Erythroblast (primary cell): ENCODE measurements at regions not wholly inside any gene's neighbourhood (a gene's known extent, or its start where the extent isn't known, plus 50 kb on each side); places are given as distances from the start of the nearest gene placed in this dataset.
"Not testable (repeated sequence)": the region's sequence is repeated elsewhere in the genome, so short reads cannot be mapped to it uniquely, and the experiment has no call there.

Experiments used
- DNase-seq, 2 experiments: peaks; one replicate each; lab custom pipeline; 2025; lab: John Stamatoyannopoulos, UW
- GATA1 ChIP-seq: IDR thresholded peaks from 2 replicates; pipeline ENCODE4 v1.6.1; 2011; ENCODE audit warnings: low read depth, mild to moderate bottlenecking, control low read depth, low read length, moderate library complexity
- POLR2A ChIP-seq: IDR thresholded peaks from 2 replicates; pipeline ENCODE4 v1.6.1; 2011; ENCODE audit warnings: mild to moderate bottlenecking, low read length

DNA sequence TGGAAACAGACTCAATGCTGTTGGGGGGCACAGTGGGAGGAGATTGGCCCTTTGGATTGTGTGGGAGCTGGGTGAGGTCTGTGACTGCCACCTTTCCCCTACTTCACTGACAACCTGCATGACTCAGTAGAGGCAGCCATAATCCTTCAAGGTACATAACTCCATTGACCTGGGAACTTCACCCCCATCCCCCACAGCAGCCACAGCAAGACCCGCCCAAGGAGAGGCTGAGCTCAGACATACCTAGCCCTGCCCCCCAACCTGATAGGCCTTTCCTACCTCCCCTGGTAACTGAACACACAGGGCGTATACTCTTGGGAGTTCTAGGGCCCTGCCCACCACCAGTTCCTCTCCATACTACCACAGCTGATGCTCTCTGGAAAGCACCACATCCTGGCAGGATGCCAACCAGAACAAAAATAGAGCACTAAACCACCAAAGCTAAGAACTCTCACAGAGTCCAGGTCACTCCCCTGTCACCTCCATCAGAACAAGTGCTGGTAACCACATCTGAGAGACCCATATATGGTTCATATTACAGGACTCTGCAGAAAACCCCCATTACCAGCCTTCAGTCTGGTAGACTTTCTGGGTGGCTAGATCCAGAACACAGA is 703.9 kb downstream of the FSCB start:
- no peak for DNase-seq

DNA sequence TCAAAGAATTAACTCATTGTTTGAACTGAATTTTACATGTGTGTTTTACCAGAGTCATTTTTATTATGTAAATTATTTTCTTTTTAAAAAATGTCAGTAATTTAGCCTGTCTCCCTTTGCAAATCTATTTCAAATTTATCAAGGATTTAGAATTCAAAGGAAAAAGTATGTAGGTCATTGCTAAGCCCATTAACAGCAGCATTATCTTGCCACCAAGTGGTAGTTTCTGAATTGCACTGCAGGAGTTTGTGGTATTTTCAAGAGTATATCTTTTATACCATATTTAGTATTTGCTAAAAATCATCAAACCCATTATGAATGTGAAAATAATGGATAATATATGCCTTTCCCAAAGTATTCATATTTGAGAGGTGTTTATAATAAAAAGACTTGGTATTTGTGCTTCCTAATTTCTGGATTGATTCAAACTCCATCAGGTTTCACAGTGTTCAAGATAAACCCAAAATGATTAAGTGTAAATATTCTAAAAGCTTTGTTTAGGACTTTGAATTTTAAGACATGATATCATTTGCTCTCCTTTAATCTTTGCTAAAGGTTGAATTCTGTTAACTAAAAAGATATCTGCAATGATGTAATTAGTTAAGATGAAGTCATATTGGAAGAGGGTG is 711.4 kb downstream of the FSCB start:
- TF ChIP-seq POLR2A (no peak), GATA1 (no peak)
- DNase-seq = peak; percentile 1 to 4

More for the DNA sequence above, 703.9 kb downstream of the FSCB start:
- TF ChIP-seq POLR2A (no peak), GATA1 (no peak)

GRCh38 chr14:43793579-43793978 is 713.5 kb downstream of the FSCB start:
- no peak for DNase-seq
- no peak for TF ChIP-seq POLR2A
- no peak for TF ChIP-seq GATA1

- no peak for DNase-seq
- TF ChIP-seq POLR2A = no peak
Measured at GRCh38 chr14:43792980-43793379, 714.1 kb downstream of the FSCB start.

GRCh38 chr14:43790681-43791080 is 716.4 kb downstream of the FSCB start:
- DNase-seq = no peak
- TF ChIP-seq GATA1 (no peak), POLR2A (no peak)

- TF ChIP-seq POLR2A (no peak), GATA1 (no peak)
- no peak for DNase-seq
Measured at GRCh38 chr14:43789458-43789857, 717.6 kb downstream of the FSCB start.

- TF ChIP-seq GATA1 = no peak
- TF ChIP-seq POLR2A = no peak
Measured at GRCh38 chr14:43786066-43786762, 720.9 kb downstream of the FSCB start.

DNA sequence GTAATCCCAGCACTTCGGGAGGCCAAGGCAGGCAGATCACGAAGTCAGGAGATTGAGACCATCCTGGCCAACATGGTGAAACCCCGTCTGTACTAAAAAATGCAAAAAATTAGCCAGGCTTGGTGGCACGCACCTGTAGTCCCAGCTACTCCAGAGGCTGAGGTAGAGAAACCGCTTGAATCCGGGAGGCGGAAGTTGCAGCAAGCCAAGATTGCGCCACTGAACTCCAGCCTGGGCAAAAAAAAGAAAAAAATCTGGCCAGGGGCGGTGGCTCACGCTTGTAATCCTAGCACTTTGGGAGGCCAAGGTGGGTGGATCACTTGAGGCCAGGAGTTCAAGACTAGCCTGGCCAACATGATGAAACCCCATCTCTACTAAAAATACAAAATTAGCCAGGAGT is 722.7 kb downstream of the FSCB start:
- DNase-seq = not testable (repeated sequence)

More at GRCh38 chr14:43786066-43786762, 720.9 kb downstream of the FSCB start:
- DNase-seq = no peak

DNA sequence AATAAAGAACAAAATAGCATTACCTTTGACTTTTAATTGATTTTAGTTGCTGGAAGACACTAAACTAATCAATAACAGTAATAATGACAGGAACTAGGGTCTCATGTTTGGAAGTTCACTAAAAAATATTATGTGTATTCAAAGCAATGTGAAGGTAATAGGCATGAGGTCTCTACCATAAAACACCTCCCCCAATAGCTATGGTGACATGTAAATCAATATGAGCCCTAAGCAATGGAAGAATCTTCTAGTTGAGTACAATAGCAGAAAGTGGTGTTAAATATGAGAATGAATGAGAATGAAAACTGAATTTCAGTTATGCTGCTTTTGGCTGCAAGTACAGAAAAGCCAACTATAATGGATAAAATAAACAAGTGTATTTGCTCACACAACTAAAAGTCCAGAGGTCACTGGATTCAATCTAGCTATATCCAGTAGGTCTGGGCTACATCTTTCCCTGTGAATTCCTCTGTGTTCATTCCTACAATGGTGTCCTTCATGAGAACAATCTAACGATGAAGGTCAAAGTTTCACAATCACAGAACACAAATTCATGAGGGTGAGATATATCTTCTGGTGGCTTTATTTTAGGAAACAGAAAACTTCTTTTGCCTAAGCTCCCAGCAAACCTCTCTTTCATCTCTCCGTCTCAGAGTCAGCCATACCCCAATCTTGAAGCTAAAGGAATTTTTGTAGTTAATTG is 728.0 kb downstream of the FSCB start:
- DNase-seq = no peak
- TF ChIP-seq GATA1 (no peak), POLR2A (no peak)

DNA sequence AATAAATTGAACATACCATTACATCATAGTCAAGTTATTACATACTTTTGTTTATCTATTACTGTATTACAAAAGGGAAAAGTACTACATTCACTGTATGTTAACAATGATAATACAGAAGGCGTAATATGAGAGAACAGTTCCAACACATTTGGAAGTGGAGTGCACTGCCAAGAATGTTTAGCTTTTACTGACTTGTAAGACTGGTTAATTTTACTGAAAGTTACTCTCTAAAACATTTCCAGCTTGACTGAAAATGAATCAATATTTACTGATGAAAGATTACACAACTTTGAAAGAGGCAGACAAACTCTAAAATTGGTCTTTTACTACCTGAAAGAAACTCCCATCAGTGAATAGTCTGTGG is 728.5 kb downstream of the FSCB start:
- no peak for DNase-seq
- TF ChIP-seq POLR2A (no peak), GATA1 (no peak)

- no peak for TF ChIP-seq POLR2A
- no peak for TF ChIP-seq GATA1
- no peak for DNase-seq
Measured at GRCh38 chr14:43765474-43765873, 741.6 kb downstream of the FSCB start.

DNA sequence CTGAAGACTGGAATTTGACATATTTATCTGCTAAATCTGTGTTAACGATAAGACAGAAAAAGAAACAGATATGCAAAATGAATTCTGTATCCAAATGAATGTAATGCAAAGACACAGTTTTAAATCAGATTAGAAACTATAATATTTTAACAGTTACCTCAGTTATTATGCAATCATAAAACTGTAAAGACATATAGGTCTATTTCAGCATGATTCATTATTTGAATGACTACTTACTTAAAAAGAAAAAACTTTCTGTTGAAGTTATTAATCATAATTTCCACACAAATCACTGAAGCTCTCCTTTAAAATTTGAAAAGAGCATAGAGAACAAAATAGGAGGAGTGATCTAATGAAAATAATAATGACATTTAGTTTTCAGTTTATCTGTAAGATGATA is 742.6 kb downstream of the FSCB start:
- no peak for TF ChIP-seq POLR2A
- no peak for TF ChIP-seq GATA1
- no peak for DNase-seq

GRCh38 chr14:43755707-43756106 is 751.4 kb downstream of the FSCB start:
- no peak for DNase-seq

GRCh38 chr14:43754838-43755237 is 752.2 kb downstream of the FSCB start:
- DNase-seq = no peak
- TF ChIP-seq POLR2A (no peak), GATA1 (no peak)

More at GRCh38 chr14:43755707-43756106, 751.4 kb downstream of the FSCB start:
- no peak for TF ChIP-seq POLR2A
- TF ChIP-seq GATA1 = no peak

DNA sequence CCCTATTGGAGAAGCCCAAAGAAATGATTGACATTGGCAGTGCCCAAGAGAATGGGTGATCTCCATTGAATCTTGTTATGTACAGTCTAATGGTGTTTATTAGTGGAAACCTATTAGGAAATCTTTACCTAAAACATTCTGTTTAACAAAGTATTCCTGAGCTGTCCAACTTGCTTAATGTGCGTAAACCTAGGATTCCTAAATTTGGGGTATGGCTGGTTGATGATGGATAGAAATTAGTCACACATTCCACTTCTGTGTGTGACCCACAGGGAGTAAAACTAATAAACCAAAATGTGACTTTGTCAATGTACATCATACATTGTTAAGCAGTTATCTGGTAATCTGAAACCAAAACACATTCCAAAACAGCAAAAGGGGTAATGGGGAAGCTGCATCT is 761.3 kb downstream of the FSCB start:
- no peak for DNase-seq
- TF ChIP-seq GATA1 = no peak
- TF ChIP-seq POLR2A = no peak
